Right lobe of liver (tissue), 6 donors: ENCODE measurements at regions not wholly inside any gene's neighbourhood (a gene's known extent, or its start where the extent isn't known, plus 50 kb on each side); places are given as distances from the start of the nearest gene placed in this dataset.

ENCODE experiments used
- ATAC-seq, 4 donors: fragments of 200-7000 bp; cut with Tn5 transposase; one replicate each; pipeline ENCODE4 v1.9.1; 2020; ENCODE audit warnings: mild to moderate bottlenecking in 4 of 4, moderate library complexity in 4 of 4
- DNase-seq, 3 donors: peaks; one replicate each; pipeline ENCODE4 v3.0.0-alpha.2; 2020
- H3K27ac ChIP-seq, 3 donors: fragments of 200-600 bp; one replicate each; pipeline ENCODE4 v1.8.0; 2022
- H3K27me3 ChIP-seq, 2 donors: fragments of 200-600 bp; one replicate each; pipeline ENCODE4 v1.8.0; 2022
- H3K36me3 ChIP-seq, 4 donors: fragments of 200-600 bp; sonication (generic) in 1 of 4; one replicate each; pipeline versions ENCODE4 v1.5.1 to v1.8.0; 2017 to 2022; ENCODE audit warnings: control low read depth in 1 of 4
- H3K4me1 ChIP-seq, 4 donors: fragments of 200-600 bp; sonication (generic) in 1 of 4; one replicate each; pipeline versions ENCODE4 v1.5.1 to v1.8.0; 2017 to 2022; ENCODE audit warnings: control low read depth in 1 of 4
- H3K4me3 ChIP-seq, 3 donors: fragments of 200-600 bp; one replicate each; pipeline ENCODE4 v1.8.0; 2022
- H3K9me3 ChIP-seq, 4 donors: fragments of 200-600 bp; sonication (generic) in 1 of 4; one replicate each; pipeline versions ENCODE4 v1.5.1 to v1.8.0; 2017 to 2022; ENCODE audit warnings: control low read depth in 1 of 4
- POLR2A ChIP-seq: fragments of 450-650 bp; IDR thresholded peaks from one replicate; pipeline ENCODE4 v1.6.1; 2017; ENCODE audit warnings: antibody characterized with exemption, mild to moderate bottlenecking
- WGBS: methylation state at CpG from one replicate; pipeline ENCODE4 v1.1.6; 2018; ENCODE audit warnings: low coverage, low lambda C conversion rate; ENCODE audit not compliant: insufficient coverage; ENCODE audit errors: missing lambda C conversion rate; 5-methylcytosine and 5-hydroxymethylcytosine counted together
- intact Hi-C, 2 donors: fragments of 100-400 bp; cut with DNase I; formaldehyde crosslinking; loops; one replicate each; pipeline versions ENCODE4 v1.11.2 to v1.14.1; 2022
- TF ChIP-seq, protein P1 (sequence below), 4 donors: fragments of 200-600 bp in 3 of 4; fragments of 450-650 bp in 1 of 4; IDR thresholded peaks; one replicate each; pipeline versions ENCODE4 v1.5.1 to v1.8.0; 2016 to 2022; ENCODE audit warnings: antibody characterized with exemption in 4 of 4, mild to moderate bottlenecking in 2 of 4
- donor health status: DM: no; HTN: yes; CAD: no.
- donor health status: DM: no; HTN: no; CAD: no.
- donor health status: DM: no; HTN: no; CAD: no.
- donor health status: DM: no; HTN: yes; CAD: no.
- donor health status: DM: no; HTN: yes; CAD: no.

- intact Hi-C loops: no loop called here
- H3K36me3 ChIP-seq: no peaks in the 10 kb centered on the region
- TF ChIP-seq, protein P1, sequence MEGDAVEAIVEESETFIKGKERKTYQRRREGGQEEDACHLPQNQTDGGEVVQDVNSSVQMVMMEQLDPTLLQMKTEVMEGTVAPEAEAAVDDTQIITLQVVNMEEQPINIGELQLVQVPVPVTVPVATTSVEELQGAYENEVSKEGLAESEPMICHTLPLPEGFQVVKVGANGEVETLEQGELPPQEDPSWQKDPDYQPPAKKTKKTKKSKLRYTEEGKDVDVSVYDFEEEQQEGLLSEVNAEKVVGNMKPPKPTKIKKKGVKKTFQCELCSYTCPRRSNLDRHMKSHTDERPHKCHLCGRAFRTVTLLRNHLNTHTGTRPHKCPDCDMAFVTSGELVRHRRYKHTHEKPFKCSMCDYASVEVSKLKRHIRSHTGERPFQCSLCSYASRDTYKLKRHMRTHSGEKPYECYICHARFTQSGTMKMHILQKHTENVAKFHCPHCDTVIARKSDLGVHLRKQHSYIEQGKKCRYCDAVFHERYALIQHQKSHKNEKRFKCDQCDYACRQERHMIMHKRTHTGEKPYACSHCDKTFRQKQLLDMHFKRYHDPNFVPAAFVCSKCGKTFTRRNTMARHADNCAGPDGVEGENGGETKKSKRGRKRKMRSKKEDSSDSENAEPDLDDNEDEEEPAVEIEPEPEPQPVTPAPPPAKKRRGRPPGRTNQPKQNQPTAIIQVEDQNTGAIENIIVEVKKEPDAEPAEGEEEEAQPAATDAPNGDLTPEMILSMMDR (IDR thresholded peaks at IDR 0.05): no peak
- no peak for TF ChIP-seq POLR2A
- no peaks in the 10 kb centered on the region for H3K27me3 ChIP-seq
- DNase-seq (no peak), ATAC-seq (no peak)
- no peaks in the 10 kb centered on the region for H3K4me1 ChIP-seq
- H3K4me3 ChIP-seq: no peak overlapping the region
- no peak overlapping the region for H3K27ac ChIP-seq
- WGBS: 41% methylated on average over 3 of the region's 3 CpGs
- H3K9me3 ChIP-seq: no peaks in the 10 kb centered on the region
These were observed 124.4 kb upstream of the NFIA start for GRCh38 chr1:60958001-60958400.

DNA sequence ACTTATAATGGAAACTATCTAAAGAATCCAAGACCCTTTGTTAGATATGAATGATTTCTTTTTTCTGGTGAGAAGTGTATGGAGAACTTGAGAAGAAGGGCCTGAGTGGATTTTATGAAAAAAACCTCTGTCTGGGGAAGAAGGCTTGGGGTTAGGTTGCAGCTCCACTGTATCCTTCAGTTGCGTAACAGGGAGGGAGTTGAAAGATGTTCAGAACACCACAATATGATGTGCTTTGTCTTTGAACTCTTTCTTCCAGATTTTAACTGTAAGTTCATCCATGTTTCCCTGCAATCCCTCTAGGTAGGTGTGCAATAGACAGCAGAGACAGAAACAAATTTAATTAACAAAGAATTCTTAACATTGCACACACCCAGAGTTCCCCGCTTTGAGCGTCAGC, 125.8 kb upstream of the NFIA start:
- H3K4me1 ChIP-seq: no peaks in the 10 kb centered on the region
- 95% methylated on average over 3 of the region's 3 CpGs for WGBS
- H3K36me3 ChIP-seq: no peaks in the 10 kb centered on the region
- no peaks in the 10 kb centered on the region for H3K9me3 ChIP-seq
- H3K27ac ChIP-seq: no peak overlapping the region
- DNase-seq: no peak
- intact Hi-C loops: no loop called here
- H3K27me3 ChIP-seq: no peaks in the 10 kb centered on the region
- TF ChIP-seq, protein P1 (IDR thresholded peaks at IDR 0.05): no peak
- no peak for TF ChIP-seq POLR2A
- ATAC-seq: no peak
- H3K4me3 ChIP-seq: no peak overlapping the region

DNA sequence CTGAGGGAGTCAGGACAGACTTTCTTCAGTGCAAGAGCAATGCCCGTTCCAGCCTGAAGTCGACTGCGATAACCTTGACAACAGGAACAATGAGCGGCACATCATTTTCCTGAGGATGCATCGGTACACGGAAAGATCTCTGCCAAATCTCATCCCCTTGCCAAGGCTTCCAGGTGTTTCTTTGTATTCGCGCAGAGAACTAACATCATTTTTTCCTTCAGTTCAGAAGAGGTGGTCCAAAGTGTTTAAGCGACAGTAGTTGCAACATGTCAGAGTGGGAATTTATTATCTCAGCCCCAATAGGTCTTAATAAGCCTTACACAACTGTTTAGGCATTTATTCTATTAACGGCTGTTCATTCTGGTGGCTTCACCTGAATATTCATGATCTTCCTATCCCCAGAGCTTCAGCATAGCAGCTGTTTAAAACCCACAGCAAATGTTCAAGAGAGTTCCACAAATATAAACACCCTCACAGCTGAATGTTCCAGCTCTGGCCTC, 129.7 kb upstream of the NFIA start:
- intact Hi-C loops: no loop called here
- Histone ChIP-seq H3K9me3 (no peaks in the 10 kb centered on the region), H3K36me3 (no peaks in the 10 kb centered on the region), H3K4me1 (no peaks in the 10 kb centered on the region), H3K27me3 (no peaks in the 10 kb centered on the region), H3K4me3 (no peak overlapping the region), H3K27ac (no peak overlapping the region)
- no peak for ATAC-seq
- no peak for DNase-seq
- TF ChIP-seq, protein P1 (IDR thresholded peaks at IDR 0.05): no peak
- TF ChIP-seq POLR2A: no peak
- 44% methylated on average over 2 of the region's 10 CpGs for WGBS

DNA sequence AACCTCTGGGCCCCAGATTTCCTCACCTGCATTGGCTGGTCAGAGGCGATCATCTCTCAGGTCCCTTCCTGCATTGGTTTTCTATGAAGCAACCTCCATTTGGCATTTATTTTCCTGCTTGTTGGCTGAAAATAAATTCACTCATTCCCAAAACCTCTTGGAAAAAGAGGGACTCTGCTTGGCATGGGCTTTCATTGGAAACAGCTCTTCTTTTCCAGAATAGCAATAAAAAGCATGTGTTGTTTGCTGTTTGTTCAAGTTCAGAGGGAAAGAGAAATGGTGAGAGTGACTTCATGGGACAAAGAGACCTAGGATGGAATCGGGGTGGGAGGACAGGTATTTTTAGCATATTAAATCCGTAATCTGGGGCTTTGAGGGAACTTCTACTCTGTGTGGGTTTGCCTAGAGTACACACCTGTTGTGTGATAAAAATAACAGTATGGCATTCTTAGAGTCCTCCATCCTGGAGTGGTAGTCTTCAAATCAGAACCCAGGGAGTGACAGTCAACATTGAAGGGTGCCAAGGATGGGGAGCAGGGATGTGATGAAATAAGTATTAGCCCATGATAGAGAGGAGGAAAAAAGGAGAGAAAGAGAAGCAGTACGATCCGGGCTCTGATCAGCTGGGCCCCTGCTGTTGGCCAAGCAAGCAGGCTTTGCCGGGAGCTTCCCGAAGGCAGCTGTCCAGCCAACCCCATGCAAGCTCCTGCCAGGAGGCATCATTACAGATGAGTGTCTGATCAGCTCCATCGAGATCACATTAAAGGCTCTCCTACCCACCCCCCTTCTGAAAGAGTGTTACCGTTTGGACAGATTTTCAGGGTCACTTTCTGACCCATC, 131.9 kb upstream of the NFIA start:
- intact Hi-C loops: no loop called here
- 71% methylated on average over 7 of the region's 9 CpGs for WGBS
- no peak for DNase-seq
- Histone ChIP-seq H3K27ac (no peak overlapping the region), H3K4me1 (no peaks in the 10 kb centered on the region), H3K36me3 (no peaks in the 10 kb centered on the region), H3K9me3 (no peaks in the 10 kb centered on the region), H3K4me3 (no peak overlapping the region), H3K27me3 (no peaks in the 10 kb centered on the region)
- TF ChIP-seq POLR2A: no peak
- TF ChIP-seq, protein P1 (IDR thresholded peaks at IDR 0.05): no peak
- ATAC-seq: no peak
